ENCODE measurements at regions not wholly inside any gene's neighbourhood (a gene's known extent, or its start where the extent isn't known, plus 50 kb on each side); places are given as distances from the start of the nearest gene placed in this dataset.

- no peak for DNase-seq
Observed at GRCh38 chr2:9156483-9156882, 50.1 kb upstream of the ASAP2 start.

DNA sequence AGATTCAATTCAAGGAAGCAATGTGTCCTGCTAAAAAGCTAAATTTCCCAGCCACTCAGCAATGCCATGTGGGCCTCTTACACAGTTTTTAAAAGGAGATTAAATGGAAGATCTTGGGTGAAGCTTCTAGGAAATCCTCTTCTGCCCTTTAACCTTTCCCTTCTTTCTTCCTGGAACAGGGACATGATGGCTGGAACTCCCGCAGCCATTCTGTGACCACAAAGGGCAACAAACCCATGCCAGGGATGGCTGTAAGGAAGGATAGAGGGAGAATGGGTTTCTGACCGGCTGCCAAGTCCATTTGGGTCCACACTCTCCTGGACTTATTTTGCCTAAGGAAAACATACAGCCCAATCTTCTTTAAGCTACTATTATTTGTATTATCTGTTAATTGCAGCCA is 52.6 kb upstream of the ASAP2 start:
- no peak for DNase-seq

GRCh38 chr2:9153643-9153980 is 53.0 kb upstream of the ASAP2 start:
- DNase-seq: no peak

GRCh38 chr2:9152975-9153642 is 53.5 kb upstream of the ASAP2 start:
- DNase-seq: no peak

- DNase-seq: no peak
Observed at GRCh38 chr2:9150906-9151305, 55.7 kb upstream of the ASAP2 start.

GRCh38 chr2:9150568-9150900 is 56.1 kb upstream of the ASAP2 start:
- no peak for DNase-seq

DNA sequence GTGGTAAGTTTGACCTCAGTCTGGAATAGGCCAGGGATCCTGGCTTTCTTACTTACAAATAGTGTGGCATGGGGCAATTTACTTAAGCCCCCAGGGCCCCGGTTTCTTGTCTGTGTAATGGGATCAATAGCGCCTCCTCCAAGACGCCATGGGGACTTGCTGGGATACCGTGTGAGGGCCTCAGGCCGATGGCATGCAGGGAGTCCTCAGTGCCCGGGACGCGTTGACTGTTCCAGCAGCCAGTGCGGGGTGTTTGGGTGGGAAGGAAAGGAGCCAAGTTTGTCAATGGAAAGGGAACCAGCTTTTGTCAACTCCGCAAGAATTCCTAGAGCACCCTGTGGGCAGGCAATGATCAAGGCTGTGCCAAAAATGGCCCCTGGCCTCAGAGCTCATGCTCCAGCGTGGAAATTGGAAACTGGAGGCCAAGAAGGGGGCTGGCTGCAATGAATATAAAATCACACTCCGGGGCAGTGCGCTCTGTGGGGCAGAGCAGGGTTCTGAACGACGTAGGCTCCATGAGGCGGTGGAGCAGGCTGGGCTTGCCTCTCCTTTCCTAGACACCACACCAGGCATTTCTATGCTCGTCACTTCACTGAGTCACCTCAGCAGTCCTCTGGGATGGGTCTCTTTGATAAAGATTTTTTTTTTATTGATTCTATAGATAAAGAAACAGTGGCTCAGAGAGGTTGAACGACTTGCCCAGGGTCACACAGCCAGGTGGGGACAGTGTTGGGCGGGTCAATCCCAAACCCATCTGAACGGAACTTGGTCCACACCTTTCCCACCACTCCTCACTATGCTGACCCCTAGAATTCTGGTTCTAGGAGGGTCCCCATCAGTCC is 56.7 kb upstream of the ASAP2 start:
- no peak for DNase-seq

DNA sequence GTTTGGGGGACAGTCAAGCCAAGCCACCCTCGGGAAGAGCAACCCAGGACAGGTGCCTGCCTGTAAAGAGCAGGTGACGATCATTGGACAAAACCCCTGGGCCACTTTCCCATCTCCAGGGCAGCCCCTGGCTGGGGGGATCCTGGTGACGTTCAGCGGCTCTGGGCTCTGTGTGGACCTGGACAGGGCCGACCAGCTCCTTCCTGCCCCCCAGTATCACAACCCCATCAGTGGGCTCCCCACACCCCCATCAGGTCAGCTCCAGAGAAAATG is 57.3 kb upstream of the ASAP2 start:
- no peak for DNase-seq

GRCh38 chr2:9146646-9147045 is 60.0 kb upstream of the ASAP2 start:
- no peak for DNase-seq

GRCh38 chr2:9145752-9146430 is 60.7 kb upstream of the ASAP2 start:
- no peak for DNase-seq

DNA sequence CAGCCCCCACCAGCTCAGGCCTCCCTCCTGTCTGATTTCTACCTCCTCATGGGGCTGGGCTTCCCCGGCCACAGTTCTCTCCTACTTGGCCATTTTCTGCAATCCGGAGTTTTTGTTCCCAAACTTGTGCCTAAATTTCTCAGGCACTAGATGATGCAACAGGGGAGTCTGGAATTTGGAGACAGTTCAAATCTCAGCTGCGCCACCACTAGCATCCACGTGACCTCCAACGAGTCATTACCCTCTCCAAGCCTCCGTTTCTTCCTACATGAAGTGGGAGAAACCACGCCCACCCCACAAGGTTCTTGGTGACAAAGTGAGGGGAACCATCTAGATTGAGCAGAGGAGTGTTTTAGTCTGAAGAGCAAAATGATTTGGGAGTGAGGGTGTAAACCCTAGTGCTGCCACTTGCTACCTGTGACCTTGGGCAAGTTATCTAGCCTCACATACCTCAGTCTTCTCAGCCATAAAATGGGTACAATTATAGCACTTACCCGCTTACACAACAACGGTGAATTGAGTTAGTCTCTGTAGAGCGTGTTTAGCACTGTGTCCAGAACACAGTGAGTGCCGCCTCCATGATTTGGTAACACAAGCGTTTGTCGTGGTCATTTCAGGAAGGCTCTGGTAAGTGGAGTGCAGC is 61.4 kb upstream of the ASAP2 start:
- DNase-seq: no peak

GRCh38 chr2:9144617-9145016 is 62.0 kb upstream of the ASAP2 start:
- no peak for DNase-seq

GRCh38 chr2:9144046-9144445 is 62.6 kb upstream of the ASAP2 start:
- no peak for DNase-seq

- no peak for DNase-seq
Observed at GRCh38 chr2:9143264-9143815, 63.3 kb upstream of the ASAP2 start.

GRCh38 chr2:9142551-9143263 is 63.9 kb upstream of the ASAP2 start:
- peak; percentile 66 for DNase-seq

DNA sequence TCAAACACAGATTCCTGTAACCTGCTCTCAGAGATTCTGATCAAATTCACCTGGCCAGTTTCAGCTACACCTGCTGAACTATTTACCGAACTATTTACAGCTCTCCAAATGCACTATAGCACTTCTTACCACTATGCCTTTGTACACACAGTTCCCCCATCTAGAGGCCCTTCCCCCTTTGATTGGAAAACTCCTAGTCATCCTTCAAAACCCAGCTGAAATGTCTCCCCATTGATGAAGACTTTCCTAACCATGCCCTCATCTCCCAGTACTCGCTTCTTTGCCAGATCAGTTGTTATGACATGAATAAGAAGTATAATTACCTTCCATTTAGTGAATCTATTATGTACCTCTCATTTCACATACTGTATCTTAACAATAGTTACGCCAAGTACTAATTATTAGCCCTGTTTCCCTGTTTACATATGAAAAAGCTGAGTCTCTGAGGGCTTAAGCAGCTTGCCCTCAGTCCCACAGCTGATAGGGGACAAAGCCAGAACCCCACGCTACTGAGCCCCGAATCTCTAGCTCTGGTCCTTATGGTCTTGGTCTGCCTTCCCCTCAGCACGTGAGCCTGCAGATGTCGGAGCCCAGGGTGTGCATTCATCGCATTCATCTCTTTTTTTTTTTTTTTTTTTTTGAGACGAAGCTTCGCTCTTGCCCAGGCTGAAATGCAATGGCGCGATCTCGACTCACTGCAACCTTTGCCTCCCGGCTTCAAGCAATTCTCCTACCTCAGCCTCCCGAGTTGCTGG is 64.7 kb upstream of the ASAP2 start:
- DNase-seq: no peak

DNA sequence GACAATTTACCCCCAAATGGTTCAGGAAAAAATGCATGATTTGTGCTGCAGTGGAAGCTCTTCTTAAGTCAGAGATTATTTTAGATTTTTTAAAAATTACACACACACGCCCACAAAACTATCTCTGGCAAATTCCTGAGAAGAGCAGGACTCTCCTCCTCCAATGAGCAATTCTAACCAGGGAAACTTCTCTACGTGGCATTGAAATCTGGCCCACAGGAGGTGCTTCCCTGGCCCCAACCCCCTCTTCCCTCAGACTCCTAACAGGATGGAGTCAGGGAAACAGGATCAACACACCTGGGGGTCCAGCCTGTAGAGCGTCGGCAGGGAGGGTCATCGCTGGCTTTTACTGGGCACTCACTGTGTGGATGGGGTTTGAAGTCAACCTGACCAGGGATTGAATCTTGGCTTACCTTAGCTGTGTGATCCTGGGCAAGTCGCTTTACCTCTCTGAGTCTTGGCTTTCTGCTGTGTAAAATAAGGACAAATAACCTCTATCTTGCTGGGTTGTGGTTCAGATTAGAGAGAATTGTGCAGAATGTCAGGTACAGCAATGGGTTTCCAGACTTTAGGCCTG is 65.4 kb upstream of the ASAP2 start:
- DNase-seq: no peak

DNA sequence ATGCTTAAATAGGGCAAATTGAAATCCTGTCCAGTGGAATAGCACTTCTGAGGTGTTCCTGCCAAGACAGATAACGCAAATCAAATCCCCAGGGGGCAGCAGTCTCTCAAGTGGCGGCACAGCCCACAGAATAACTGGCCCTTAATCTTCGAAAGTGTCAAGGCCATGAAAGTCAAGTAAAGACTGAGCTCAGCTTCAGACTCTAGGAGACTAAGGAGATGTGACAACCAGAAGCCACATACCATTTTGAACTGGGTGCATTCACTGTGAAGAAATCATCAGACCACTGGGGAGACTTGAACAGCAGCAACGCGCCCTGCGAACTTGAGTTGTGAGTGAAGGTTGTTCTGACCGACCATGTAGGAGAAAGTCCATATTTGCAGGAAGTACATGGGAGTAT is 66.0 kb upstream of the ASAP2 start:
- no peak for DNase-seq

DNA sequence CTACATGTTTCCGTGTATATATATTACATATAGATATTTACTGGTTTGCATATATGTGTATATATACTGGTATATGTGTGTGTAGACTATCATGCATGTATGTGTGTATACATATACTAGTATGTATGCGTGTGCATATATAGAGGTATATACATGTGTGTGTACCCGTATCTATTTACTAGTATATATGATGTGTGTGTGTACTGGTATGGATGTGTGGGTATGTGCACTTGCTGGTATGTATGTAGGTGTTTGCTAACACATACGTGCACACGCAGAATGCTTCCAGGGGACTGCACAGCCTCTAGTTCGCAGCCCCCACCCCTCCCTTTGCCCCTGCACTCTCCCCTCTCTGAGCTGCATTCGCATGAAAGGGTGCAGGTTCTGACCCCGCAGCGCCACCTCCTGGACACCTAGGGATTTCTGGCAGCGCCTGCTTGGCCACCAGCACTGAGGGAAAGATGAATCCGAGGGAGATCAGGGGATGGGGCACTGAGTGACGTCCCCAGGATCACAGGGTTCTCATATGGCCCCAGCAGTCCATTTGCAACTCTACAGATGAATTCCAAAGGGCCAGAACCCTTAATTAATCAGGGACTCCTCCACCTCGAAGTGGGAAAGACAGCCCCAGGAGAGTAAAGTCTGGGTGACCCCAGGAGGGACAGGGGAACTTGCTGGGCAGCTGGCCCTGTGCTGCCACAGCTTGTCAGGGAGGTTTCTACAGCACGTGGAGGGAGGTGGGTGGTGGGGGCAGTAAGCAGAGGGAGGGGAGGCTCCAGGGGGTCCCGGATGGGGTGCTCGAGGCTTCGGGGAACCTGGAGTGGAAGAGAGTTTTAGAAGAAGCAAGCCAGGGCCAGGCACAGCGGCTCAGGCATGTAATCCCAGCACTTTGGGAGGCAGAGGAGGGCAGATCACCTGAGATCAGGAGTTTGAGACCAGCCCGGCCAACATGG is 66.8 kb upstream of the ASAP2 start:
- DNase-seq: peak; percentile 67

DNA sequence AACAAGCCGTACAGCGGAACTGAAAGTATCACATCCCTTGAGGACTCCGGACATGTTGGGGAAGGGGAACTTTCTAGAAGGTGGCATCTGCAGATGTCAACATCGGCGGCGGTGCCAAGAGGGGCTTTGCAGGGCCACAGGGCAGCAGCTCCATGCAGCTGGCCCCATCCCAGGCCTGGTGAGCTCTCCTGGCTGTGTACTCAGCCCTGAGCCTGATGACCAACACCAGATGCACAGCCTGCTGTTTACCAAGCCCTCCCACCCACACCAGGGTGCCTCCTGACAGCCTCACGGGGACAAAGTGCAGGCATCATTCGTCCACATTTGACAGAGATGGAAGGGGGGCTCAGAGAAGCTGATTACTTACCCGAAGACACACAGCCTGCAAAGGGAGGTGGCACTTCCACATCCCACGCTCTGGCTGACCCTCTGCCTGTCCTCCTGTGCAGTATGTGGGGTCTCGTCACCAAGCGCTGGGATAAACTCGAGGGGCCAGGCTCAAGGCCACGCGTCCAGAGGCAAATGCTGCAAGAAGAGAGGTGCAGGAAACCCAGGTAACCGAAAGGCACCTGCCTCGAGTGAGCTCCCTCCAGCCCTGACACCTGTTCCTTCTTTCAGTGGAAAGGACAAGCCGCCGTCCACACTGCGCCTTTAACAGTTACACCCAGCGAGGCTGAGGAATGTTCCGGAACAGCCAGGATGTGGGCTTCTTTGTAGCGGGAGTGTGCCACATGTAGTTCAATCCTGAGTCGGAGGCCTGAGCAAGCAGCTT is 69.0 kb upstream of the ASAP2 start:
- no peak for DNase-seq
